Activated CD4-positive, alpha-beta T cell treated with anti-CD3 and anti-CD28 coated beads, Interleukin-2, amount 50 U/mL, for 4 hours (primary cell): ENCODE measurements at regions not wholly inside any gene's neighbourhood (a gene's known extent, or its start where the extent isn't known, plus 50 kb on each side); places are given as distances from the start of the nearest gene placed in this dataset.

Experiments
- DNase-seq, 2 experiments: peaks; one replicate each; pipeline ENCODE4 v3.0.0-alpha.2; 2020

- no peak for DNase-seq
Measured at GRCh38 chr2:18176679-18177215, 298.3 kb downstream of the KCNS3 start.

GRCh38 chr2:18172607-18173006, 294.1 kb downstream of the KCNS3 start:
- DNase-seq: no peak

GRCh38 chr2:18171191-18172139, 293.0 kb downstream of the KCNS3 start:
- no peak for DNase-seq

- no peak for DNase-seq
Measured at GRCh38 chr2:18170642-18171041, 292.2 kb downstream of the KCNS3 start.

GRCh38 chr2:18169893-18170175, 291.4 kb downstream of the KCNS3 start:
- no peak for DNase-seq

- no peak for DNase-seq
Measured at GRCh38 chr2:18169121-18169892, 290.8 kb downstream of the KCNS3 start.

GRCh38 chr2:18167871-18168270, 289.4 kb downstream of the KCNS3 start:
- DNase-seq: no peak

- no peak for DNase-seq
Measured at GRCh38 chr2:18161681-18162080, 283.2 kb downstream of the KCNS3 start.

GRCh38 chr2:18159896-18160295, 281.4 kb downstream of the KCNS3 start:
- no peak for DNase-seq

- DNase-seq: no peak
Measured at GRCh38 chr2:18156421-18156820, 278.0 kb downstream of the KCNS3 start.

GRCh38 chr2:18156002-18156401, 277.5 kb downstream of the KCNS3 start:
- no peak for DNase-seq

GRCh38 chr2:18154812-18155211, 276.3 kb downstream of the KCNS3 start:
- no peak for DNase-seq

- no peak for DNase-seq
Measured at GRCh38 chr2:18154259-18154658, 275.8 kb downstream of the KCNS3 start.

- DNase-seq: no peak
Measured at GRCh38 chr2:18153741-18154140, 275.3 kb downstream of the KCNS3 start.

- DNase-seq: no peak
Measured at GRCh38 chr2:18151237-18151636, 272.8 kb downstream of the KCNS3 start.

- no peak for DNase-seq
Measured at GRCh38 chr2:18149660-18150246, 271.3 kb downstream of the KCNS3 start.

GRCh38 chr2:18136881-18137475, 258.5 kb downstream of the KCNS3 start:
- no peak for DNase-seq

- no peak for DNase-seq
Measured at GRCh38 chr2:18133310-18133709, 254.8 kb downstream of the KCNS3 start.

- no peak for DNase-seq
Measured at GRCh38 chr2:18132697-18133096, 254.2 kb downstream of the KCNS3 start.

GRCh38 chr2:18131761-18132160, 253.3 kb downstream of the KCNS3 start:
- DNase-seq: no peak

- DNase-seq: no peak
Measured at GRCh38 chr2:18129348-18129747, 250.9 kb downstream of the KCNS3 start.

- no peak for DNase-seq
Measured at GRCh38 chr2:18125303-18125702, 246.8 kb downstream of the KCNS3 start.
